Ectodermal cell (in vitro differentiated cells): ENCODE measurements at regions not wholly inside any gene's neighbourhood (a gene's known extent, or its start where the extent isn't known, plus 50 kb on each side); places are given as distances from the start of the nearest gene placed in this dataset.

Experiments
- H3K27ac ChIP-seq: 2 replicates; pipeline ENCODE4 v1.7.0; 2013; ENCODE audit warnings: mild to moderate bottlenecking, low read depth, low read length; ENCODE audit not compliant: insufficient read depth, poor library complexity, severe bottlenecking
- H3K27me3 ChIP-seq: 2 replicates; pipeline ENCODE4 v1.7.0; 2013; ENCODE audit warnings: mild to moderate bottlenecking, low read length; ENCODE audit not compliant: insufficient read depth, control insufficient read depth, poor library complexity, severe bottlenecking
- H3K36me3 ChIP-seq: one replicate; pipeline ENCODE4 v1.7.0; 2013; ENCODE audit warnings: low read length; ENCODE audit not compliant: control insufficient read depth, insufficient read depth
- H3K4me1 ChIP-seq: one replicate; pipeline ENCODE4 v1.7.0; 2013; ENCODE audit warnings: low read length; ENCODE audit not compliant: control insufficient read depth, insufficient read depth
- H3K4me3 ChIP-seq: 2 replicates; pipeline ENCODE4 v1.7.0; 2013; ENCODE audit warnings: low read depth, low read length, control low read depth; ENCODE audit not compliant: insufficient read depth
- H3K9me3 ChIP-seq: 2 replicates; pipeline ENCODE4 v1.7.0; 2013; ENCODE audit warnings: mild to moderate bottlenecking, low read length, moderate library complexity; ENCODE audit not compliant: control insufficient read depth
- WGBS, 2 experiments: methylation state at CpG; one replicate each; pipeline ENCODE4 v1.1.7; 2013; ENCODE audit warnings: missing lambda C conversion rate in 2 of 2; 5-methylcytosine and 5-hydroxymethylcytosine counted together

GRCh38 chr9:38157711-38158110 lies 88.7 kb upstream of the SHB start:
- Histone ChIP-seq H3K27me3 (no peaks in the 10 kb centered on the region), H3K4me1 (peaks cover 6% of the 10 kb centered on the region), H3K36me3 (no peaks in the 10 kb centered on the region), H3K27ac (no peak overlapping the region), H3K9me3 (no peaks in the 10 kb centered on the region), H3K4me3 (no peak overlapping the region)
- 80 to 85% methylated on average over 2 of the region's 2 CpGs for WGBS, 2 experiments

- H3K9me3 ChIP-seq = no peaks in the 10 kb centered on the region
- no peaks in the 10 kb centered on the region for H3K36me3 ChIP-seq
- no peak overlapping the region for H3K27ac ChIP-seq
- H3K27me3 ChIP-seq = no peaks in the 10 kb centered on the region
- peaks cover 5% of the 10 kb centered on the region for H3K4me1 ChIP-seq
- no peak overlapping the region for H3K4me3 ChIP-seq
- 84 to 89% methylated on average over 7 to 8 of the region's 8 CpGs for WGBS, 2 experiments
Observed at GRCh38 chr9:38154501-38155421, 85.7 kb upstream of the SHB start.

DNA sequence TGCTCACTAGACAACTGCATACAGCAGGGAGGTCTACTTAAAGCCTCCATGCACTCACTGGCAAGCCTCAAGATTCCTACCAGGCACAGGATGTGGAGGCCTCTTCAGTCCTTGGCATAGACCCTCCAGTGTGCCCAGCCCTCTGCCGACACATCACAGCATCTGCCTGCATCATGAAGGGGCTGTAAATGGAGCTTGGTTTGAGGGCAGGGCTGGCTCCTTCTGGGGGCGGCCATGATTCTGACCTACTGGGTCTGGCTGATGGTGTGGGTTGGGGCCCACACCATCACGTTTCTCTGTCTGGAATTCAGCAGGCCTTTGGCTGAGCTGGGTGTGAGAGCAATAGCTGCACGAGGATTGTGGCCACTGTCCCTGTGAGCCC lies 84.9 kb upstream of the SHB start:
- H3K36me3 ChIP-seq = no peaks in the 10 kb centered on the region
- no peak overlapping the region for H3K27ac ChIP-seq
- H3K4me1 ChIP-seq = peaks cover 5% of the 10 kb centered on the region
- H3K27me3 ChIP-seq = no peaks in the 10 kb centered on the region
- whole genome bisulfite sequencing, 2 experiments = 66 to 69% methylated on average over 4 of the region's 4 CpGs
- no peak overlapping the region for H3K4me3 ChIP-seq
- no peaks in the 10 kb centered on the region for H3K9me3 ChIP-seq

- Histone ChIP-seq H3K9me3 (no peaks in the 10 kb centered on the region), H3K4me1 (peaks cover 5% of the 10 kb centered on the region), H3K4me3 (no peak overlapping the region), H3K27me3 (no peaks in the 10 kb centered on the region), H3K27ac (no peak overlapping the region), H3K36me3 (no peaks in the 10 kb centered on the region)
- 88 to 95% methylated on average over 5 to 6 of the region's 6 CpGs for WGBS, 2 experiments
Observed at GRCh38 chr9:38153152-38153909, 84.3 kb upstream of the SHB start.

DNA sequence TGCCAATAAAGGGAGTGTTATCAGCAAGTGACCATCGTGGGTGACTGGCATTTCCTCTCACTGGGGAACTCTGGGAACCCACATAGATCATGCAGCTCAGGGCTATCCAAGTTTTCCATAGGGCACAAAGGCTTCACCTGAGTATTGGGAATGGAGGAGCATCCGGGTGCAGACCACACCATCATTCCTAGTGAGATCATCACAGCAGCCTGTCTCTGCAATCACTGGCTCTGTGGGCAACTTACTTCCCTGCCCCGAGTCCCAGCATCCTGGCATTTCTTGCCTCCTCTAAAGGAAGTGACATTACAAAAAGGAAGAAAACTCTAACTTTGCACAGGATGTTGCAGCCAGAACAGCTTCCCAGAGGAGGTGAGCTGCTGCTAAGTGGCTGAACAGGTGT lies 80.6 kb upstream of the SHB start:
- Histone ChIP-seq H3K9me3 (no peaks in the 10 kb centered on the region), H3K27ac (no peak overlapping the region), H3K36me3 (no peaks in the 10 kb centered on the region), H3K27me3 (no peaks in the 10 kb centered on the region), H3K4me1 (peaks cover under 1% of the 10 kb centered on the region), H3K4me3 (no peak overlapping the region)
- 77 to 82% methylated on average over 3 of the region's 3 CpGs for WGBS, 2 experiments

GRCh38 chr9:38146844-38147243 lies 77.8 kb upstream of the SHB start:
- no peak overlapping the region for H3K4me3 ChIP-seq
- H3K9me3 ChIP-seq = no peaks in the 10 kb centered on the region
- WGBS, 2 experiments = 91 to 94% methylated on average over 8 of the region's 8 CpGs
- no peak overlapping the region for H3K27ac ChIP-seq
- H3K36me3 ChIP-seq = no peaks in the 10 kb centered on the region
- peaks cover 3% of the 10 kb centered on the region for H3K4me1 ChIP-seq
- H3K27me3 ChIP-seq = no peaks in the 10 kb centered on the region

DNA sequence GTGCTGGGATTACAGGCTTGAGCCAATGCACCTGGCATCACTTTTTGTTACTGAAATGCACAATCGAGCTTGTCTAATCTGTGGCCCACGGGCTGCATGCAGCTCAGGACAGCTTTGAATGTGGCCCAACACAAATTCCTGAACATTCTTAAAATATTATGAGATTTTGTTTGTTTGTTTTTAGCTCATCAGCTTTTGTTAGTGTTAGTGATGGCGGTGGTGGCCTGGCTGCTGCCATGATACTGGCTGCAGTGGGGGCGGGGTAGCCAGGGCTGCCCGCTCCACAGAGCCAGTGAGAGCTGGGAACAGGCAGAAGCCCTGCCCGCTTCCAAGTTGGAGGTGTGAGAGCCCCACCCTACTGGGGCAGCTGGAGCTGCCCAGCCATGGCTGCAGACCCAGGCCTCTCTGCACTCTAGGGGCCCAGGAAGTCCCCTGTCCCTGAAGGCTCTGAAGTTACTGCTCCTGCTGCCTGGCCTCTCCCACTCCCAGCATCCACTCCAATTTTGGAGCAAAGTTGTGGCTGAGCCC lies 76.6 kb upstream of the SHB start:
- no peak overlapping the region for H3K27ac ChIP-seq
- H3K9me3 ChIP-seq = no peaks in the 10 kb centered on the region
- no peaks in the 10 kb centered on the region for H3K36me3 ChIP-seq
- peaks cover 3% of the 10 kb centered on the region for H3K4me1 ChIP-seq
- WGBS, 2 experiments = 69 to 75% methylated on average over 6 of the region's 6 CpGs
- H3K4me3 ChIP-seq = no peak overlapping the region
- peaks cover 4% of the 10 kb centered on the region for H3K27me3 ChIP-seq

DNA sequence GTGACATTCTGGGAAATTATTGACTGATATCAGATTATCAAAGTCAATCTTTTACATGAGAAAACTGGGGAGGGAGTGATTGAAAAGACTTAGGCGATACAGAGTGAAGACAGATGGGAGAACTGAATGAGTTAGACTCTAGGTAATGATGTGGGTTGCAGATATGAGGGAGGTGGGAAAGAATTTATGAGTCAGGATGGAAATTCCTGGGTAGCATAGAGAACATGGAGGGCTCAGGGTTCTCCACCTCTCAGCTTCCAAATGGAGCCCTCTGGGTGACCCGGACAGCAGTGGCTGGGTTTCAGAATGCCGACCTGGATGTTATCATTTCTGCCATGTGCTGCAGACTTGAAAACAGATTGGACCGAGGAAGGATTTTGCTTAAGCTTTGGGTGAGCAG lies 75.4 kb upstream of the SHB start:
- peaks cover 3% of the 10 kb centered on the region for H3K4me1 ChIP-seq
- H3K27me3 ChIP-seq = peaks cover 12% of the 10 kb centered on the region
- no peak overlapping the region for H3K27ac ChIP-seq
- 89 to 95% methylated on average over 4 of the region's 4 CpGs for WGBS, 2 experiments
- no peak overlapping the region for H3K4me3 ChIP-seq
- H3K9me3 ChIP-seq = no peaks in the 10 kb centered on the region
- H3K36me3 ChIP-seq = no peaks in the 10 kb centered on the region

DNA sequence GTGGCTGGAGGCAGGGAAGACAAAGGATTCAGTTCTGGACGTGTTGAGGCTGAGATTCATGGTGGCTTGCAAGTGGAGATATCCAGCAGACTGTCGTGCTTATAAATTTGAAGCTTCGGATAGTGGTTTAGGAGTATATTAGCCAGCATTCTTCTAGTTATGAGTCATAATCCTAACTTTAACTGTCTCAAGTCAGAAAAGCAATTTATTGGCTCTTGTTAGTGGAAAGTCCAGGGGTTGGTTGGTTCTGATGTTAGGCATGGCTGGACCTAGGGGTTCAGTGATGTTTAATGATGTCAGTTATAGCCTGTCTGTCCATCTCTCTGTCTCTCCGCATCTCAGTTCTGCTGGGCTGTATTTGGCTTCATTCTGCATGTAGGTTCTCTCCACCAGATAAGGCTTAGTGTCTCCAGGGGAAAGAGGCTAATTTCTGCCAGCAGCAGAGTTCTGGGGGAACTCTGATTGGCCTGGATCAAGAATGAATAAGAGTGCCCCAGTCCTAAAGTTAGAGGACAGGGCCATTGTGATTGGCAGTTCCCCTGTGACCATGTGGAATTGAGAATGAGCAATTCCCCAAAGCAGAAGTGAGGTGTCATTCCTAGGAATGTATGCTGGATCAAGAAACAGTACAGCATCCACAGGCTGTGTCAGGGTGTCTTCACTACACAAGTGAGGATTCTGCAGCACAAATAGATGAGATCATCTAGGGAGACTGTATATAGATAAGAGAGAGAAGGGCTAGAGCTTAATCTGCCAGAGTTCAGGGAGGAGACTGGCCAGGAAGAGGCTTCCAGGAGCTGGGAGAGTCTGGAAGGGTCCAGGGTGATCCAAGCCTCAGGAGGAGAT lies 72.9 kb upstream of the SHB start:
- H3K27ac ChIP-seq = no peak overlapping the region
- peaks cover 3% of the 10 kb centered on the region for H3K4me1 ChIP-seq
- H3K9me3 ChIP-seq = no peaks in the 10 kb centered on the region
- H3K27me3 ChIP-seq = peaks cover 16% of the 10 kb centered on the region
- no peaks in the 10 kb centered on the region for H3K36me3 ChIP-seq
- no peak overlapping the region for H3K4me3 ChIP-seq
- WGBS, 2 experiments = 86 to 87% methylated on average over 4 of the region's 4 CpGs
